ENCODE measurements at regions not wholly inside any gene's neighbourhood (a gene's known extent, or its start where the extent isn't known, plus 50 kb on each side); places are given as distances from the start of the nearest gene placed in this dataset.

GRCh38 chr3:81898336-81898735 is 136.9 kb upstream of the GBE1 start:
- Histone ChIP-seq H3K36me3 (no peaks in the 10 kb centered on the region), H3K9me3 (no peaks in the 10 kb centered on the region), H3K4me1 (no peaks in the 10 kb centered on the region), H3K27ac (no peak overlapping the region), H3K4me3 (no peak overlapping the region), H3K27me3 (no peaks in the 10 kb centered on the region)
- TF ChIP-seq POLR2A (IDR thresholded peaks at IDR 0.05) (no peak), EP300 (IDR thresholded peaks at IDR 0.05) (no peak)
- 74 to 90% methylated on average over 1 of the region's 1 CpG for WGBS, 2 donors
- ATAC-seq (ENCODE audit: low FRiP score in 2 of 2) (no peak), DNase-seq (no peak)

DNA sequence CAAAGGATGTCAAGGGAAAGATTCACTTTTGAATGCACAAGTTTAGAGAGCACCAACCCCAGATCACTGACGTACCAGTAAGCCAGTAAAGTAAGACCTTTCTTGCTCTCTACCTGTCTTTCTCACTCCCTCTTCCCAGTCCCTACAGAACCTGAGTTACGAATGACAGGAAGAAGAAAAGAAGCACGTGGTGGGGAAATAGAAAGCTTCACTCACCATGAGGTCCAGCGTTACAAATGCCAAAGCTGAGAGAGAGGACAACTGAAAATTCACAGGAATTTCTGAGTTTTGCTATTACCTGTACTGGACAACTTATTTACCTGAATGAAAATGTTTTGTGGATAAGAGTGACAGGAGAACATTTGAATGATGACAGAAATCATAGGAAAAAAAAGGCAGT is 133.2 kb upstream of the GBE1 start:
- Histone ChIP-seq H3K4me1 (no peaks in the 10 kb centered on the region), H3K27me3 (no peaks in the 10 kb centered on the region), H3K36me3 (no peaks in the 10 kb centered on the region), H3K9me3 (no peaks in the 10 kb centered on the region), H3K4me3 (no peak overlapping the region), H3K27ac (no peak overlapping the region)
- DNase-seq (no peak), ATAC-seq (ENCODE audit: low FRiP score in 2 of 2) (no peak)
- TF ChIP-seq POLR2AphosphoS5 (IDR thresholded peaks at IDR 0.05) (no peak), POLR2A (IDR thresholded peaks at IDR 0.05) (no peak), EP300 (IDR thresholded peaks at IDR 0.05) (no peak)
- TF ChIP-seq, protein P1, sequence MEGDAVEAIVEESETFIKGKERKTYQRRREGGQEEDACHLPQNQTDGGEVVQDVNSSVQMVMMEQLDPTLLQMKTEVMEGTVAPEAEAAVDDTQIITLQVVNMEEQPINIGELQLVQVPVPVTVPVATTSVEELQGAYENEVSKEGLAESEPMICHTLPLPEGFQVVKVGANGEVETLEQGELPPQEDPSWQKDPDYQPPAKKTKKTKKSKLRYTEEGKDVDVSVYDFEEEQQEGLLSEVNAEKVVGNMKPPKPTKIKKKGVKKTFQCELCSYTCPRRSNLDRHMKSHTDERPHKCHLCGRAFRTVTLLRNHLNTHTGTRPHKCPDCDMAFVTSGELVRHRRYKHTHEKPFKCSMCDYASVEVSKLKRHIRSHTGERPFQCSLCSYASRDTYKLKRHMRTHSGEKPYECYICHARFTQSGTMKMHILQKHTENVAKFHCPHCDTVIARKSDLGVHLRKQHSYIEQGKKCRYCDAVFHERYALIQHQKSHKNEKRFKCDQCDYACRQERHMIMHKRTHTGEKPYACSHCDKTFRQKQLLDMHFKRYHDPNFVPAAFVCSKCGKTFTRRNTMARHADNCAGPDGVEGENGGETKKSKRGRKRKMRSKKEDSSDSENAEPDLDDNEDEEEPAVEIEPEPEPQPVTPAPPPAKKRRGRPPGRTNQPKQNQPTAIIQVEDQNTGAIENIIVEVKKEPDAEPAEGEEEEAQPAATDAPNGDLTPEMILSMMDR (IDR thresholded peaks at IDR 0.05), result no peak
- WGBS, 2 donors, result 67 to 75% methylated on average over 4 of the region's 4 CpGs

- DNase-seq (no peak), ATAC-seq (ENCODE audit: low FRiP score in 2 of 2) (no peak)
- no peak overlapping the region for H3K27ac ChIP-seq
- TF ChIP-seq EP300 (IDR thresholded peaks at IDR 0.05) (no peak), POLR2A (IDR thresholded peaks at IDR 0.05) (no peak), POLR2AphosphoS5 (IDR thresholded peaks at IDR 0.05) (no peak)
- TF ChIP-seq, protein P1 (IDR thresholded peaks at IDR 0.05), result no peak
- no peaks in the 10 kb centered on the region for H3K36me3 ChIP-seq
- no peaks in the 10 kb centered on the region for H3K27me3 ChIP-seq
- WGBS, 2 donors, result 78 to 80% methylated on average over 8 of the region's 8 CpGs
- no peak overlapping the region for H3K4me3 ChIP-seq
- no peaks in the 10 kb centered on the region for H3K9me3 ChIP-seq
- H3K4me1 ChIP-seq, result no peaks in the 10 kb centered on the region
Measured at GRCh38 chr3:81891055-81891895, 129.8 kb upstream of the GBE1 start.

DNA sequence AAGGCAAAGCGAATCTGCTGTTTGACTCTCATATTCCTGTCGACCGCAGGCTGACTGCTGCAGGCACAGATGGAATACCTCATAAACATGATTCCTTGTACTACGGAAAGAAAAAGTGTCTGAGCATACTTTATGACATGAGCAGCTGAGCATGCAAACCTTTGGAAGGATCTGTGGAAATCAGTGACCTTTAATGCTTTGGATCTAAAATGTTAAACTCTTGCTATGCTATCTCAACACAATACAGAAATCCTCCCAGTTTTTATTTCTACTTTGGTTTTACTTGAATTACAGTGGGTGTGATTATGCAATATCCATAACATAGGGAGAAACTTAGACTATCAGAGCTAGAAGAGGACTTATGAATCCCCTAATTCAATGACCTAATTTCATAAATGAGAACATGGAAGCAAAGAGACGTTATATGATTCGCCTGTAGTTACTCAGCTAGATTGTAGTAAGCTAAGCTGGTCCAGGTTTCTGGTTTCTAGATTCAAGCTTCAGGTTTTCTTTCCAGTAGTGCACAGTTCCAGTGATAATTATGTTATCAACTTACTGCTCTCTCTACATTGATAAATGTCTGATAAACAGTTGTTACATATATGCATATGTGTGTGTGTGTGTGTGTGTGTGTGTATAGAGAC is 127.6 kb upstream of the GBE1 start:
- WGBS, 2 donors, result 71 to 77% methylated on average over 6 of the region's 6 CpGs

DNA sequence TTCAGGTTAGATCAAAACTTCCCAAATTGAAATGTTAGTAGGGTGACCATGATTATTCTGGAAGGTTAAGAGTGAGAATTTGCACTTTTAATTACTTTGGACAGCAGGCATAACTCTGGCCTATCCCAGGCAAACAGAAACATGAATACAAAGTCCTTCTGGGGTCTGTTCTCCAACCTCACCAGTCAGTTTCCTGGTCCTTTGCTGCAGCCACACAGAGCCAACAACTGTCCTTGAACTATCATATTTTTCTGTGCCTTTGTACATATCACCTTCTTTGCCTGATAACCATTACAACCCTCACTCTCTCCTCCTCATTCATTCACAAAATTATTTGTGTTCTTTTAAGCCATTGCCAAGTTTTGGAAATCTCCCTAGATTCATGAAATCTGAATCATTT is 126.0 kb upstream of the GBE1 start:
- Histone ChIP-seq H3K9me3 (no peaks in the 10 kb centered on the region), H3K4me3 (no peak overlapping the region), H3K36me3 (no peaks in the 10 kb centered on the region), H3K27me3 (no peaks in the 10 kb centered on the region), H3K4me1 (no peaks in the 10 kb centered on the region), H3K27ac (no peak overlapping the region)
- ATAC-seq (ENCODE audit: low FRiP score in 2 of 2) (no peak), DNase-seq (no peak)
- TF ChIP-seq, protein P1 (IDR thresholded peaks at IDR 0.05), result no peak
- TF ChIP-seq POLR2AphosphoS5 (IDR thresholded peaks at IDR 0.05), result no peak
- TF ChIP-seq EP300 (IDR thresholded peaks at IDR 0.05), result no peak
- no peak for TF ChIP-seq POLR2A (IDR thresholded peaks at IDR 0.05)

More for the DNA sequence above, 127.6 kb upstream of the GBE1 start:
- ATAC-seq (ENCODE audit: low FRiP score in 2 of 2) (no peak), DNase-seq (no peak)
- Histone ChIP-seq H3K9me3 (no peaks in the 10 kb centered on the region), H3K27ac (no peak overlapping the region), H3K4me1 (no peaks in the 10 kb centered on the region), H3K27me3 (no peaks in the 10 kb centered on the region), H3K36me3 (no peaks in the 10 kb centered on the region), H3K4me3 (no peak overlapping the region)
- TF ChIP-seq POLR2A (IDR thresholded peaks at IDR 0.05) (no peak), POLR2AphosphoS5 (IDR thresholded peaks at IDR 0.05) (no peak)

Data from upper lobe of left lung (tissue), 6 donors.